H9 (cell line): ENCODE measurements at regions not wholly inside any gene's neighbourhood (a gene's known extent, or its start where the extent isn't known, plus 50 kb on each side); places are given as distances from the start of the nearest gene placed in this dataset.
A peak's percentile ranks its signal among the peaks of the same experiment; 100 is the strongest.

Source experiments
- DNase-seq: peaks from one replicate; pipeline ENCODE4 v3.0.0-alpha.2; 2017
- H2AFZ ChIP-seq: one replicate; pipeline ENCODE4 v1.6.1; 2013; ENCODE audit warnings: mild to moderate bottlenecking, low read length, control low read depth, moderate library complexity
- H2AK5ac ChIP-seq: 2 replicates; pipeline ENCODE4 v1.6.1; 2013; ENCODE audit warnings: low read length, control low read depth, mixed read lengths; ENCODE audit not compliant: insufficient read length
- H2BK120ac ChIP-seq: one replicate; pipeline ENCODE4 v1.6.1; 2013; ENCODE audit warnings: low read depth, mild to moderate bottlenecking, low read length, control low read depth, inconsistent platforms; ENCODE audit not compliant: poor library complexity, severe bottlenecking
- H2BK12ac ChIP-seq: 2 replicates; pipeline ENCODE4 v1.6.1; 2013; ENCODE audit warnings: low read length, control low read depth, mixed read lengths, low read depth; ENCODE audit not compliant: insufficient read length
- H2BK15ac ChIP-seq: 2 replicates; pipeline ENCODE4 v1.6.1; 2013; ENCODE audit warnings: low read depth, low read length, control low read depth
- H2BK20ac ChIP-seq: one replicate; pipeline ENCODE4 v1.6.1; 2013; ENCODE audit warnings: low read depth, mild to moderate bottlenecking, low read length, control low read depth, inconsistent platforms; ENCODE audit not compliant: poor library complexity, severe bottlenecking
- H2BK5ac ChIP-seq: 2 replicates; pipeline ENCODE4 v1.6.1; 2013; ENCODE audit warnings: low read length, control low read depth, mixed read lengths; ENCODE audit not compliant: insufficient read length
- H3K14ac ChIP-seq: 2 replicates; pipeline ENCODE4 v1.6.1; 2013; ENCODE audit warnings: low read length, control low read depth; ENCODE audit not compliant: insufficient read depth
- H3K18ac ChIP-seq: 2 replicates; pipeline ENCODE4 v1.6.1; 2013; ENCODE audit warnings: low read depth, mild to moderate bottlenecking, mixed read lengths, low read length, control low read depth; ENCODE audit not compliant: insufficient read length
- H3K23ac ChIP-seq: 2 replicates; pipeline ENCODE4 v1.6.1; 2013; ENCODE audit warnings: low read length, control low read depth, mixed read lengths, low read depth; ENCODE audit not compliant: insufficient read length
- H3K23me2 ChIP-seq: 2 replicates; pipeline ENCODE4 v1.6.1; 2013; ENCODE audit warnings: low read depth, mild to moderate bottlenecking, mixed read lengths, low read length, control low read depth; ENCODE audit not compliant: insufficient read length, poor library complexity, severe bottlenecking
- H3K27ac ChIP-seq: 2 replicates; pipeline ENCODE4 v1.5.1; 2013; ENCODE audit warnings: low read length, control low read depth, mixed read lengths, low read depth; ENCODE audit not compliant: insufficient read length
- H3K27me3 ChIP-seq: 2 replicates; pipeline ENCODE4 v1.6.1; 2013; ENCODE audit warnings: low read length, control low read depth, inconsistent platforms; ENCODE audit not compliant: insufficient read depth
- H3K4ac ChIP-seq: 2 replicates; pipeline ENCODE4 v1.6.1; 2013; ENCODE audit warnings: low read depth, mild to moderate bottlenecking, control low read depth, inconsistent platforms, low read length, moderate library complexity
- H3K4me1 ChIP-seq: 2 replicates; pipeline ENCODE4 v1.6.1; 2013; ENCODE audit warnings: low read length, control low read depth, inconsistent platforms; ENCODE audit not compliant: insufficient read depth
- H3K4me2 ChIP-seq: 2 replicates; pipeline ENCODE4 v1.6.1; 2013; ENCODE audit warnings: low read length, control low read depth, mixed read lengths; ENCODE audit not compliant: insufficient read length, insufficient read depth
- H3K56ac ChIP-seq: 2 replicates; pipeline ENCODE4 v1.6.1; 2013; ENCODE audit warnings: low read depth, mild to moderate bottlenecking, mixed read lengths, low read length, control low read depth; ENCODE audit not compliant: insufficient read length
- H3K79me1 ChIP-seq: 2 replicates; pipeline ENCODE4 v1.6.1; 2013; ENCODE audit warnings: low read depth, mild to moderate bottlenecking, moderate library complexity, low read length, control low read depth, inconsistent platforms; ENCODE audit not compliant: insufficient read depth, poor library complexity, severe bottlenecking
- H3K79me2 ChIP-seq: 2 replicates; pipeline ENCODE4 v1.6.1; 2013; ENCODE audit warnings: low read length, control low read depth, inconsistent platforms; ENCODE audit not compliant: insufficient read depth
- H3K9ac ChIP-seq: 2 replicates; pipeline ENCODE4 v1.6.1; 2013; ENCODE audit warnings: low read length, control low read depth, mixed read lengths; ENCODE audit not compliant: insufficient read length; ENCODE audit errors: extremely low read depth
- H3K9me3 ChIP-seq: one replicate; pipeline ENCODE4 v1.6.1; 2013; ENCODE audit warnings: low read depth, low read length, inconsistent platforms; ENCODE audit not compliant: control insufficient read depth
- H3T11ph ChIP-seq: one replicate; pipeline ENCODE4 v1.6.1; 2013; ENCODE audit warnings: mild to moderate bottlenecking, low read length, control low read depth, inconsistent platforms
- H4K20me1 ChIP-seq: one replicate; pipeline ENCODE4 v1.6.1; 2013; ENCODE audit not compliant: control insufficient read depth, insufficient read length, insufficient read depth
- H4K5ac ChIP-seq: 2 replicates; pipeline ENCODE4 v1.6.1; 2013; ENCODE audit warnings: low read depth, mild to moderate bottlenecking, mixed read lengths, low read length, control low read depth; ENCODE audit not compliant: insufficient read length
- H4K8ac ChIP-seq: replicated peaks from 2 replicates; pipeline ENCODE4 v1.6.1; 2013; ENCODE audit warnings: low read length, control low read depth, mixed read lengths, low read depth; ENCODE audit not compliant: insufficient read length
- H4K91ac ChIP-seq: 2 replicates; pipeline ENCODE4 v1.6.1; 2013; ENCODE audit warnings: low read depth, mild to moderate bottlenecking, moderate library complexity, mixed read lengths, low read length, control low read depth; ENCODE audit not compliant: insufficient read length
- H3K27ac Mint-ChIP-seq, 3 experiments: 2 replicates in 2 of 3; 3 replicates in 1 of 3; pipeline ENCODE4 v1.8.0; 2020 to 2021; ENCODE audit warnings: mixed read lengths in 3 of 3, mild to moderate bottlenecking in 1 of 3, moderate library complexity in 1 of 3
- H3K27me3 Mint-ChIP-seq: 2 replicates; pipeline ENCODE4 v1.8.0; 2021; ENCODE audit warnings: low read depth, mild to moderate bottlenecking, moderate library complexity, mixed read lengths
- H3K36me3 Mint-ChIP-seq, 3 experiments: 2 replicates in 2 of 3; 3 replicates in 1 of 3; pipeline ENCODE4 v1.8.0; 2020 to 2021; ENCODE audit warnings: low read depth in 3 of 3, mixed read lengths in 3 of 3; ENCODE audit not compliant: insufficient read depth in 1 of 3
- H3K4me1 Mint-ChIP-seq, 2 experiments: 2 replicates each; pipeline ENCODE4 v1.8.0; 2020; ENCODE audit warnings: mixed read lengths in 2 of 2
- H3K4me3 Mint-ChIP-seq, 2 experiments: 2 replicates in 1 of 2; 3 replicates in 1 of 2; pipeline ENCODE4 v1.8.0; 2020 to 2021; ENCODE audit warnings: mild to moderate bottlenecking in 2 of 2, mixed read lengths in 2 of 2, moderate library complexity in 1 of 2
- H3K9me3 Mint-ChIP-seq, 2 experiments: 2 replicates in 1 of 2; 3 replicates in 1 of 2; pipeline ENCODE4 v1.8.0; 2020; ENCODE audit warnings: mild to moderate bottlenecking in 2 of 2, mixed read lengths in 2 of 2, moderate library complexity in 1 of 2
- CTCF ChIP-seq: fragments of 200-600 bp; sonication (generic); conservative IDR thresholded peaks from 3 replicates; pipeline ENCODE4 v1.8.0; 2021; ENCODE audit warnings: antibody characterized with exemption, mild to moderate bottlenecking
- WGBS: extraction: QIAGEN DNeasy Blood & Tissue Kit; methylation state at CpG from one replicate; pipeline ENCODE4 v1.1.7; 2013; ENCODE audit warnings: missing lambda C conversion rate, low lambda C conversion rate, mixed read lengths; ENCODE audit not compliant: insufficient read length; ENCODE audit errors: extremely low coverage; 5-methylcytosine and 5-hydroxymethylcytosine counted together

GRCh38 chr14:84750284-84750683 lies 779.7 kb upstream of the FLRT2 start:
- no peaks in the 10 kb centered on the region for H3K79me2 ChIP-seq
- H3K27ac Mint-ChIP-seq = peak overlapping the region in 1 of 3 experiments; percentile 31; a peak in 1 of 7 replicates
- H3K18ac ChIP-seq = no peak overlapping the region

More at GRCh38 chr14:84750284-84750683, 779.7 kb upstream of the FLRT2 start:
- Histone ChIP-seq H4K20me1 (no peaks in the 10 kb centered on the region), H3K23ac (no peak overlapping the region), H2BK5ac (no peak overlapping the region), H4K5ac (no peak overlapping the region), H2AK5ac (no peak overlapping the region), H3T11ph (no peak overlapping the region), H2AFZ (no peak overlapping the region), H4K91ac (no peak overlapping the region), H3K9ac (no peak overlapping the region), H2BK12ac (no peak overlapping the region), H3K27me3 (no peaks in the 10 kb centered on the region), H3K14ac (no peak overlapping the region), H3K56ac (no peak overlapping the region), H3K27ac (no peak overlapping the region), H2BK120ac (no peak overlapping the region), H3K9me3 (no peaks in the 10 kb centered on the region), H3K23me2 (no peaks in the 10 kb centered on the region), H3K4me1 (no peaks in the 10 kb centered on the region), H2BK20ac (no peak overlapping the region), H4K8ac (no peak overlapping the region), H3K4me2 (no peak overlapping the region), H3K4ac (no peak overlapping the region), H3K79me1 (no peaks in the 10 kb centered on the region), H2BK15ac (no peak overlapping the region)
- WGBS = no CpG with 5 or more reads among the region's 1 CpG
- H3K9me3 Mint-ChIP-seq = peaks cover 4 to 5% of the 10 kb centered on the region in 2 experiments; a peak in 3 of 5 replicates
- no peak for TF ChIP-seq CTCF
- peaks cover 0 to 21% of the 10 kb centered on the region in 2 experiments; a peak in 2 of 4 replicates for H3K4me1 Mint-ChIP-seq
- DNase-seq = no peak
- H3K36me3 Mint-ChIP-seq = 0 out of 7 replicates have a peak, but pooled peaks cover 0 to 2% (median 0%) of the 10 kb centered on the region in 3 experiments
- no peak overlapping the region for H3K4me3 Mint-ChIP-seq
- H3K27me3 Mint-ChIP-seq = no peaks in the 10 kb centered on the region
